PFSK-1 (cell line): ENCODE measurements at regions not wholly inside any gene's neighbourhood (a gene's known extent, or its start where the extent isn't known, plus 50 kb on each side); places are given as distances from the start of the nearest gene placed in this dataset.

Experiments
- POLR2AphosphoS5 ChIP-seq: IDR thresholded peaks from 2 replicates; pipeline ENCODE4 v1.6.1; 2012; ENCODE audit warnings: low read depth, mild to moderate bottlenecking, control low read depth, low read length, moderate library complexity
- REST ChIP-seq, 2 experiments: IDR thresholded peaks; 2 replicates each; pipeline versions ENCODE4 v1.6.1 to v1.8.0; 2011 to 2012; ENCODE audit warnings: low read depth in 2 of 2, low read length in 2 of 2, control low read depth in 1 of 2, inconsistent platforms in 1 of 2, mild to moderate bottlenecking in 1 of 2, moderate library complexity in 1 of 2; ENCODE audit not compliant: insufficient read depth in 1 of 2
- TAF1 ChIP-seq: IDR thresholded peaks from 2 replicates; pipeline ENCODE4 v1.6.1; 2012; ENCODE audit warnings: low read length, control low read depth, borderline replicate concordance; ENCODE audit not compliant: insufficient read depth

GRCh38 chr9:93900436-93900819 is 54.7 kb downstream of the BARX1 start:
- TF ChIP-seq REST (IDR thresholded peaks at IDR 0.05; ENCODE audit: insufficient read depth in 1 of 2, low read depth in 2 of 2, low read length in 2 of 2), result no peak
- TF ChIP-seq POLR2AphosphoS5, result no peak
- TF ChIP-seq TAF1, result no peak
